Tibial nerve (tissue), 4 donors: ENCODE measurements at regions not wholly inside any gene's neighbourhood (a gene's known extent, or its start where the extent isn't known, plus 50 kb on each side); places are given as distances from the start of the nearest gene placed in this dataset.

Experiments used
- CTCF ChIP-seq, 5 experiments: fragments of 200-600 bp in 3 of 5; fragments of 450-650 bp in 2 of 5; sonication (generic) in 3 of 5; IDR thresholded peaks; one replicate each; pipeline ENCODE4 v1.5.1; 2016 to 2019; ENCODE audit warnings: antibody characterized with exemption in 5 of 5, mild to moderate bottlenecking in 3 of 5, moderate library complexity in 2 of 5
- EP300 ChIP-seq, 2 donors: sonication (generic); formaldehyde crosslinking; IDR thresholded peaks; one replicate each; pipeline ENCODE4 v1.6.1; 2017; ENCODE audit warnings: antibody characterized with exemption in 2 of 2, mild to moderate bottlenecking in 1 of 2

- no peak for TF ChIP-seq CTCF (IDR thresholded peaks at IDR 0.05)
- TF ChIP-seq EP300 (IDR thresholded peaks at IDR 0.05), result no peak
Measured at GRCh38 chr15:39304201-39304841, 276.6 kb upstream of the THBS1 start.
